IPS-NIHi7 (cell line): ENCODE measurements at regions not wholly inside any gene's neighbourhood (a gene's known extent, or its start where the extent isn't known, plus 50 kb on each side); places are given as distances from the start of the nearest gene placed in this dataset.
"Not testable (repeated sequence)": the region's sequence is repeated elsewhere in the genome, so short reads cannot be mapped to it uniquely, and the experiment has no call there.

ENCODE experiments used
- DNase-seq: peaks from one replicate; pipeline ENCODE4 v3.0.0; 2012; ENCODE audit warnings: mixed read lengths; ENCODE audit errors: extremely low spot score

- DNase-seq, result no peak
These were observed 132.3 kb downstream of the TNFSF18 start for GRCh38 chr1:172918478-172918877.

- DNase-seq, result no peak
These were observed 124.7 kb downstream of the TNFSF18 start for GRCh38 chr1:172926070-172926469.

GRCh38 chr1:172928412-172928811, 122.3 kb downstream of the TNFSF18 start:
- DNase-seq, result no peak

GRCh38 chr1:172929006-172929405, 121.7 kb downstream of the TNFSF18 start:
- DNase-seq, result no peak

- DNase-seq, result no peak
These were observed 120.6 kb downstream of the TNFSF18 start for GRCh38 chr1:172930142-172930541.

GRCh38 chr1:172931340-172931739, 119.4 kb downstream of the TNFSF18 start:
- no peak for DNase-seq

GRCh38 chr1:172931761-172932160, 119.0 kb downstream of the TNFSF18 start:
- DNase-seq, result no peak

GRCh38 chr1:172932981-172933380, 117.8 kb downstream of the TNFSF18 start:
- no peak for DNase-seq

- no peak for DNase-seq
These were observed 116.4 kb downstream of the TNFSF18 start for GRCh38 chr1:172934417-172934762.

- DNase-seq, result no peak
These were observed 115.6 kb downstream of the TNFSF18 start for GRCh38 chr1:172935062-172935592.

- DNase-seq, result no peak
These were observed 114.6 kb downstream of the TNFSF18 start for GRCh38 chr1:172936088-172936645.

GRCh38 chr1:172938681-172939080, 112.1 kb downstream of the TNFSF18 start:
- DNase-seq, result no peak

- no peak for DNase-seq
These were observed 111.3 kb downstream of the TNFSF18 start for GRCh38 chr1:172939475-172939874.

GRCh38 chr1:172940174-172940855, 110.4 kb downstream of the TNFSF18 start:
- no peak for DNase-seq

- no peak for DNase-seq
These were observed 109.3 kb downstream of the TNFSF18 start for GRCh38 chr1:172941471-172941870.

GRCh38 chr1:172941945-172942344, 108.8 kb downstream of the TNFSF18 start:
- DNase-seq, result no peak

- not testable (repeated sequence) for DNase-seq
These were observed 107.6 kb downstream of the TNFSF18 start for GRCh38 chr1:172943138-172943537.

GRCh38 chr1:172944931-172945330, 105.8 kb downstream of the TNFSF18 start:
- no peak for DNase-seq

- DNase-seq, result no peak
These were observed 103.8 kb downstream of the TNFSF18 start for GRCh38 chr1:172946814-172947507.

GRCh38 chr1:172948457-172948856, 102.3 kb downstream of the TNFSF18 start:
- DNase-seq, result no peak

GRCh38 chr1:172949096-172949495, 101.6 kb downstream of the TNFSF18 start:
- no peak for DNase-seq

- DNase-seq, result no peak
These were observed 100.2 kb downstream of the TNFSF18 start for GRCh38 chr1:172950528-172950927.
